GM10847 (cell line): ENCODE measurements at regions not wholly inside any gene's neighbourhood (a gene's known extent, or its start where the extent isn't known, plus 50 kb on each side); places are given as distances from the start of the nearest gene placed in this dataset.

Experiments used
- POLR2A ChIP-seq: IDR thresholded peaks from 2 replicates; pipeline ENCODE4 v1.6.1; 2011; ENCODE audit not compliant: insufficient read length; ENCODE audit errors: extremely low read depth

- no peak for TF ChIP-seq POLR2A
Observed at GRCh38 chr16:72565106-72565505, 393.2 kb upstream of the PMFBP1 start.

DNA sequence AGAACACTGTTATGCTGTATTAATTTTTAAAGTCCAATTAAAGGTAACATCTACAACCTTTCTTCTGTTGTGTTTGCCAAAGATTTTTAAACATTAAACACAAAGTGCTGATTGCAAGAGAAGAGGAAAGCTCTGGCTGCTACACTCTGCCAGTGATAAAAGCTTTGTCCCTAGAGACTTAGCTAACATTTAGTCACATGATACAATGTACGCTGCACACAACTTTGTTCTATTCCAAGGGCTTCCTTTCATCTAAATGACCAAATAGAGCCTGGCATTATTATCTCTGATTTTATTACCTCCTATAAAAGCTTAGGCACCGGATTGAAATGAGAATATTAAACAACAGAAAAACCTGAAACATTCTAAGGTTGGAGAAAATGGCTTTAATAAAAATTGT is 388.7 kb upstream of the PMFBP1 start:
- no peak for TF ChIP-seq POLR2A

GRCh38 chr16:72558501-72558900 is 386.5 kb upstream of the PMFBP1 start:
- TF ChIP-seq POLR2A, result no peak

- TF ChIP-seq POLR2A, result no peak
Observed at GRCh38 chr16:72554935-72555334, 383.0 kb upstream of the PMFBP1 start.

GRCh38 chr16:72552654-72553053 is 380.7 kb upstream of the PMFBP1 start:
- TF ChIP-seq POLR2A, result no peak

GRCh38 chr16:72551649-72552048 is 379.7 kb upstream of the PMFBP1 start:
- no peak for TF ChIP-seq POLR2A

GRCh38 chr16:72549878-72550277 is 377.9 kb upstream of the PMFBP1 start:
- TF ChIP-seq POLR2A, result no peak

- TF ChIP-seq POLR2A, result no peak
Observed at GRCh38 chr16:72542102-72542501, 370.1 kb upstream of the PMFBP1 start.

GRCh38 chr16:72537664-72538063 is 365.7 kb upstream of the PMFBP1 start:
- TF ChIP-seq POLR2A, result no peak

DNA sequence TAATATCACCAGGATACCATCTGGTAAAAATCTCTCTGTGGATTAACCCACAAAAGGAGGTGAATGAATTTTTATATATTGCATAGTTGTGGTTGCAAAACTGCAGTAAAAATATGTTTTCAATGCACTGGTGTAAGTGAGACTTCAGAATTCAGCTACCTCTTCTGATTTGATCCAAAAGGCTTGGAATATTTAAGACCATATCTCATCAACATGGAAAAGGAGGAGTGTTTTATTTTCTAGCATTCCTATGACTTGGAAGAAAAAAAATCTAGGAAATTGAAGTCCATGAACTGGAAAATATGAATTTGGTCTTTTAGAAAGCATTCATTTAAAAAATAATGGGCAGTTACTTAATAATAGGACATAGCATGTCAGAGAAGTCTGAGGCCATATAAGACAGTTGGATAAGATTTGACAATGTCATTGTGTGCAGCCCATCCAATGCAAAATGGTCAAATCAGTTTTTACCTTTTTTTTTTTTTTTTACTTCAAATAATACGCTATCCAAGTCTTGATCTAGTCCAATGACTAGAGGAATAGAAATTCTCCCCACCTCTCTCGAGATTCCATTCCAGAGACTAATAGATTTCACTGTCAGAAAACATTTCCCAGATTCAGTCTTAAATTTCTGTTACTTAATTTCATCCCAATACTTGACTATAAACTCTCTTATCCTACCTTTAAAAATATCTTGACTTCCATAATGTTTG is 364.9 kb upstream of the PMFBP1 start:
- no peak for TF ChIP-seq POLR2A

- TF ChIP-seq POLR2A, result no peak
Observed at GRCh38 chr16:72532906-72533410, 361.0 kb upstream of the PMFBP1 start.

DNA sequence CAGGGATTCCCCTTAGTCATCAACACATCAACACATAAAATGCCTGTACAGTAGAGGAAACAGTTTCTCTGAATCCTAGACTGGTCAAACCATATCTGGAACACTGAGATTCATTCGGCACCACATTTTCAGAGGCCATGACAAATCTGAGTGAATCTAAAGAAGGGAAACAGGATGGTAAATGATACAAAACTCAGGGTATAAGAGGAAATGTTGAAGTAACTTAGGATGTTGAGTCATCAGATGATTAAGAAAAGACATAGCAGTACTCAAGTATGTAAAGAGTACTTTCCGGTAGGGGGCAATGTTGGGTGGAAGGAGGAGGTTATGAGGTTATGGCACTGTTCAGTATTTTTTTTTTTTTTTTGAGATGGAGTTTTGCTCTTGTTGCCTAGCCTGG is 358.5 kb upstream of the PMFBP1 start:
- no peak for TF ChIP-seq POLR2A

GRCh38 chr16:72523087-72523486 is 351.1 kb upstream of the PMFBP1 start:
- no peak for TF ChIP-seq POLR2A

- TF ChIP-seq POLR2A, result no peak
Observed at GRCh38 chr16:72517154-72517553, 345.2 kb upstream of the PMFBP1 start.

DNA sequence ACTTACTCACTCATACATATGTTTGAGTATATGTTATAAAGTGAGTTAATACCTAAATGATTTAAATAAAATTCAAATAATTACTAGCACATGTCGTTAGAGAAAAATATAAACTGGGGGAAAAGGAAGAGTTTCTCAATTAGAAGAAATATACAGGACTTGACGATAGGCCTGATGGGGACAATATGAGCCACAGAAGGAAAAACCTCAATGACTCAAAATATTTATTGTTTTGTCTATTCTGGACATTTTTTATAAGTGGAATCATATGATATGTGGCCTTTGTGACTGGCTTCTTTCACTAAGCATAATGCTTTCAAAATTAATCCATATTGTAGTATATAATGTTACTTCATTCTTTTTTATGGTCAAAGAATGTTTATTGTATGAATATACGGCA is 339.2 kb upstream of the PMFBP1 start:
- TF ChIP-seq POLR2A, result no peak

DNA sequence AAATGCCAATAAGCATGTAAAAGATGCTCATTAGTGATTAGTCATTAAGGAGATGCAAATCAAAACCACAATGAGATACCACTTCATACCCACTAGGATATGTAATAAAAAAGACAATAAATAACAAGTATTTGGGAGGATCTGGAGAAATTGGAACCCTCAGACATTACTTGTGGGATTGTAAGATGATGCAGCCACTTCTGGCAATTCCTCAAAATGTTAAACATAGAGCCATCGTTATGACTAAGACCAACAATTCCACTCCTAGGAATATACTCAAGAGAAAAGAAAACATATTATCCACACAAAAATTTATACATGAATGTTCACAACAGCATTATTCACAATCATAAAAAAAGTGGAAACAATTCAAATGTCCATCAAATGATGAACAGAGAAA is 336.2 kb upstream of the PMFBP1 start:
- TF ChIP-seq POLR2A, result no peak

DNA sequence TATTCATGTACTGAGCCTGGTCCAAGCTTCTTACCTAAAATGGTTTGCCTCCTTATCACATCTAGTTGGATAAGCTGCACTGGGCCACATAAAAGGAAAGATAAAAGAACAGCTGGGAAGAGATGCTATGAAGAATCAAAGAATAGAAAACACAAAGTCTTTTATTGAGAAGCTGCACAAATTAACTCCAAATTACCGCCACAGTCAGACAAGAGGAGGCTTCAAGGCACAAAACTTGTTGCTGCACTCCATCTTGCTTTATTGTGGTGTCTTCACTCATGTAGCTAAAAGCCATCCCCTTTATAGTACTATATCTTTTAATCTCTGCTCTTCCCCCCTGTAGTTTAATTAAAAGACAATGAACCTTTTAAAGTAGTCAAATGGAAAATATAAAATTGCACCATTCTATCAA is 330.6 kb upstream of the PMFBP1 start:
- no peak for TF ChIP-seq POLR2A
